Epithelial cell of proximal tubule (primary cell): ENCODE measurements at regions not wholly inside any gene's neighbourhood (a gene's known extent, or its start where the extent isn't known, plus 50 kb on each side); places are given as distances from the start of the nearest gene placed in this dataset.

Experiments
- DNase-seq: peaks from one replicate; pipeline ENCODE4 v3.0.0-alpha.2; 2011; ENCODE audit warnings: low read depth
- H3K4me3 ChIP-seq: 2 replicates; pipeline ENCODE4 v1.5.1; 2011; ENCODE audit warnings: low read depth, mild to moderate bottlenecking, low read length
- CTCF ChIP-seq: conservative IDR thresholded peaks from 2 replicates; pipeline ENCODE4 v1.5.1; 2012; ENCODE audit warnings: low read depth, mild to moderate bottlenecking, low read length

- peak; percentile 55 for DNase-seq
- no peak overlapping the region for H3K4me3 ChIP-seq
- TF ChIP-seq CTCF, result peak; percentile 86
These were observed 134.2 kb downstream of the CHIC2 start for GRCh38 chr4:53929955-53930798.

GRCh38 chr4:53929311-53929710 lies 135.1 kb downstream of the CHIC2 start:
- TF ChIP-seq CTCF, result no peak
- H3K4me3 ChIP-seq, result no peak overlapping the region
- DNase-seq, result no peak

- no peak for DNase-seq
- no peak for TF ChIP-seq CTCF
These were observed 135.6 kb downstream of the CHIC2 start for GRCh38 chr4:53928825-53929224.

GRCh38 chr4:53925050-53925605 lies 139.3 kb downstream of the CHIC2 start:
- no peak overlapping the region for H3K4me3 ChIP-seq
- no peak for TF ChIP-seq CTCF
- DNase-seq, result no peak

More at GRCh38 chr4:53928825-53929224, 135.6 kb downstream of the CHIC2 start:
- H3K4me3 ChIP-seq, result no peak overlapping the region

GRCh38 chr4:53924333-53925049 lies 139.9 kb downstream of the CHIC2 start:
- no peak for DNase-seq

GRCh38 chr4:53923921-53924320 lies 140.5 kb downstream of the CHIC2 start:
- no peak for TF ChIP-seq CTCF
- no peak for DNase-seq
- H3K4me3 ChIP-seq, result no peak overlapping the region

More at GRCh38 chr4:53924333-53925049, 139.9 kb downstream of the CHIC2 start:
- no peak for TF ChIP-seq CTCF
- H3K4me3 ChIP-seq, result no peak overlapping the region
